GM19372 (cell line): ENCODE measurements at regions not wholly inside any gene's neighbourhood (a gene's known extent, or its start where the extent isn't known, plus 50 kb on each side); places are given as distances from the start of the nearest gene placed in this dataset.

Experiments
- ATAC-seq: cut with Tn5 transposase; IDR thresholded peaks from one replicate; pipeline ENCODE4 v1.9.1; 2021; ENCODE audit warnings: mild to moderate bottlenecking, low read depth, moderate library complexity; ENCODE audit not compliant: unreplicated experiment

DNA sequence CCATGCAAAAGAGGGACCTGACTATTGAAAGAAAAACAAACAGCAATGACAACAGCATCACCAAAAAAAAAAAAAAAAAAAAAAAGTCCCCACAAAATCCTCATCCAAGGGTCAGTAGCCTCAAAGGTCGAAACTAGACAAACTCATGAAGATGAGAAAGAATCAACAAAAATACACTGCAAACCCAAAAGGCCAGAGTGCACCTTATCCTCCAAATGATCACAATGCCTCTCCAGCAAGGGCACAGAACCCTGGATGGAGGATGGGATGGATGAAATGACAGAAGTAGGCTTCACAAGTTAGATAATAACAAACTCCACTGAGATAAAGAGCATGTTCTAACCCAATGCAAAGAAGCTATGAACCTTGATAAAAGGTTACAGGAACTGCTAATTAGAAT, 250.4 kb upstream of the GRAMD2B start:
- ATAC-seq = no peak

DNA sequence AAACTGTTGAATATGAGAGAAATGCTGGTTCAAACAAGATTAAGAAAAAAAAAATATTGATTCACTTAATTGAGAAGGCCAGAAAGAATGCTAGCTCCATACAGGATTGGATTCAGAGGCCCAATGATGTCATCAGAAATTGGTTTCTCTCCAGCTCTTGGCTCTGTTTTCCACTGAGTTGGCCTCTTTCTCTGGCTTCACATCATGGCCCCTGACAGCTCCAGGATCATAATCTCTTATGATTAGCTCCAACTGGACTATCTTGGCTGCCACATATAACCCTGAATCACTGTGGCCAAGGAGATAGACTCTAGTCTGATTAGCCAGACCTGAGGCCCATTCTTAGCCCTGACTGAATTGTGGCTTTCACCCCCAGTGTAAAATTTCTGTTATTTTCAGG, 244.7 kb upstream of the GRAMD2B start:
- no peak for ATAC-seq

DNA sequence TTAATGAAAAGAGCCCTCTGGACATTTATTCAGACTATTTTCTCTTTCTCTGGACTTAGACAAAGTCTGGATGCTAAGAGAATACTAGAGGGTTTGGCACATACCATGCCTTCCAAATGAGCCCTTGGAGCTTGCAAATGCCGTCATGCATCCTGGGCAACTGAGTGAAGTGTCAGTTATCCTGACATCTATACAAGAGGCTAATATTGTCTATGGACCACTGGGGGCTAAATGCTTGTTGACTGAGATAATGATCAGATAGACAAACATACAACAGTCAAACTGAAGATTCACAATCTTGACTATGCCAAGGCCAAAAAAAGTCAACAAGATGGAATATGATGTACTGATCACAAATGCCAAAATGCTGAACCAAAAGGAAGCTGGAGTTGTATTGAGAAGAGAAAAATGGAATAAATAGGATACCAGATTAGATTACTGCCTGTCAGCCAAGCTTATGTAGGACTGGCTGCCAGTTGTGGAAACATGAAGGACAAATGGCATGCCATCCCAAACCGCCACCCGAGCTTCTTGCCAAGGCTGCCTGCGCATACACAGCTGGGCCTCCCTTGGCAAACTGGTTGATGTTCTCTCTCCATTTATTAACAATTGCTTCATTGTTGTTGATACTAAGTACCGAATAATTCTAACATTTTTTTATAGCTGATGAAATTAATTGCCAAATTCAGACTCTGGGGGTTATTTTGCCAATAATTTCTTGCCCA, 240.1 kb upstream of the GRAMD2B start:
- no peak for ATAC-seq

DNA sequence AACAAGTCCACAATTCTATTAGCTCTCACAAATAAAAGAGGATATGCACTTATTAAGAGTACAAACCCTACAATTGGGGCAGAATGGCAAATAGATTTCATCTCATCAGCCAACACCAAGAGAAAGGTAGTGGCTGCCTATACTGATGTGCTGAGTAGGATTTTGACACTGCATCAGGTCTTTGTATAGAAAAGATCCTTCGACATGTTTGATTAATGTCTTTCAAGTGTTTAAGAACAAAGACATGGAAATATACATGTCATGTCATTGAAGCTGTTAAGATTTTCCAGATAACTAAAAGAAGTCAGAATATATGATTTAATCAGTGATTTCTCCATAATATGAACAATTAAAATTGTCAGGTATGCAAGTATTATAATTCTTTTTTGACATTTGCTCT, 238.7 kb upstream of the GRAMD2B start:
- ATAC-seq = no peak

DNA sequence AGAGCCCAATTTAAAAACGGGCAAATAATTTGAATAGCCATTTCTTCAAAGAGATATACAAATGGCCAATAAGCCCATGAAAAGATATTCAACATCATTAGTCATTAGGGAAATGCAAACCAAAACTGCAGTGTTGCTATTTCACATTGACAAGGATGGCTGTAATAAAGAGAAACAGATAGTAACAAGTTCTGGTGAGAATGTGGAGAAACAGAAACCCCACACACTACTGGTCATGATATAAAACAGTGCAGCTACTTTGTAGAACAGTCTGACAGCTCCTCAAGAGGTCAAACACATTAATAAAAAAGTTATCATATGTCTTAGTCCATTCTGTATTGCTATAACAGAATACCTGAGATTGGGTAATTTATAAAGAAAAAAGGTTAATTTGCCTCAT, 237.0 kb upstream of the GRAMD2B start:
- ATAC-seq = no peak

DNA sequence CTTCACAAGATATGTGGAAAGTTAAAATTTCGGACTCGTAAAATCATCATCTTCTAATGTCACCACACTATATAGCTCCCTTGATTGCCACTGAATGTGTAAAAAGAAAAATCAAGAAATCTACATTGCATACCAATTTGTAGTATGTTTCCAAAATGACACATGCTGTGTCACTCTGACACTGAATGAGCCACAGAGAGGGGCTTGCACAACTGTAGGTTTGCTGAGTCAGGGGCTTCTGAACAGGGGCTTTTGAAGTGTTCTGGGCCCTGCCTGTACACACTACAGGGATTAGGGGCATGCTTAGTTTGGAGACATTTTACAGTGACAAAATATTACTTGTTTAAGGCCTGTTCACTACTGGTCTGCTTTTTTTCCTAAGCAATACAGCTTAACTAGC, 234.4 kb upstream of the GRAMD2B start:
- ATAC-seq = no peak

DNA sequence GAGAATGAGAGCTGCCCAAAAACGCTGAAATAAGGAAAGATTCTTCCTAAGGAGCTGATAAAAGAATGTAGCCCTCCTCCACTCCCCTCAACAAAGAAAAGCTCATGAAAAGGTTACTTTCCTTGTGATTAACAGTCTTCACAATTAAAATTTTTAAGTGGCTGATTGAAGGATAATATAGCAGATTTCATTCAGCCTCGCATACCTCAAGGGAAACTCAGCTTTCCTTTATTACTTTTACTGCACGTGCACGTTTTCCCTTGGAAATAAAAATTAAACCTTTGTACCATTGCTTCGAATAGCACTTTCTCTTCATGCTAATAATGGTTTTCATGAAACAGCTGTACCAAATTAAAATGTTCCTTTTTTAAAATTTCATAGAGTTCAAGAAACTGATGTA, 234.0 kb upstream of the GRAMD2B start:
- no peak for ATAC-seq

DNA sequence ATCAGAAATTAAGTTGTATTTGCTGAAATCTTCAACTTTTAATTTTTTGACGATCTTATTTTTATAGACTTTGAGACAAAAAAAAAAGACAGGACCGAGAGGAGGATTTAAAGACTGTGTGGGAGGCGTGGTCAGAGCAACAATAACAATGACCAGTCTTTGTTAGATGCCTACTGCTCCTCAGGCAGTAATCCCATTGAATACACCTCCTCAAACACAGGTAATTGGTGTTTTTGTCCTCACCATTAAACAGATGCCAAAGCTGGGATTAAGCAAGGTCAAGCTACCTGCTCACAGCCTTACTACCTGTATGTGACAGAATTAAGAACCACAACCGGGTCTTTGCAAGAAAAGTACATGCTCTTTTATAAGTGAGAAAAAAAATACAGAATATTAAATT, 233.3 kb upstream of the GRAMD2B start:
- ATAC-seq = no peak

DNA sequence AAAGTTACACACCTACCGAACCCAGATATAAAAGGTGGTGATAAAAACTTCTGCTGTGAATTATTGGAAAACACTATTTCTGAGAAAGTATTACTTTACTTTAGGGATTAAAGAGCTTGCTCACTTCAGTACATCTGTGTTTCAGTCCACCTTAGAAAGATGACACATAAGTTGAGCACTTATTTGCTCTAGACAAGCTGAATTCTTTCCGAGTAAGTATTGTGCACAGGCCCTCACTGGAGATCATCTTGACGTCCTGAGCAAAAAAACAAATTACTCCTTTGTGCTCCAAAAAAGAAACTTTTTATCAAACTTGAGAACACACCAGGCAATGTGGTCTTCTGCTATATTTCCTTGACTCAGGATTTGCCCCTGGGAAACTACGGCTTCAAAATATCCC, 231.0 kb upstream of the GRAMD2B start:
- no peak for ATAC-seq

DNA sequence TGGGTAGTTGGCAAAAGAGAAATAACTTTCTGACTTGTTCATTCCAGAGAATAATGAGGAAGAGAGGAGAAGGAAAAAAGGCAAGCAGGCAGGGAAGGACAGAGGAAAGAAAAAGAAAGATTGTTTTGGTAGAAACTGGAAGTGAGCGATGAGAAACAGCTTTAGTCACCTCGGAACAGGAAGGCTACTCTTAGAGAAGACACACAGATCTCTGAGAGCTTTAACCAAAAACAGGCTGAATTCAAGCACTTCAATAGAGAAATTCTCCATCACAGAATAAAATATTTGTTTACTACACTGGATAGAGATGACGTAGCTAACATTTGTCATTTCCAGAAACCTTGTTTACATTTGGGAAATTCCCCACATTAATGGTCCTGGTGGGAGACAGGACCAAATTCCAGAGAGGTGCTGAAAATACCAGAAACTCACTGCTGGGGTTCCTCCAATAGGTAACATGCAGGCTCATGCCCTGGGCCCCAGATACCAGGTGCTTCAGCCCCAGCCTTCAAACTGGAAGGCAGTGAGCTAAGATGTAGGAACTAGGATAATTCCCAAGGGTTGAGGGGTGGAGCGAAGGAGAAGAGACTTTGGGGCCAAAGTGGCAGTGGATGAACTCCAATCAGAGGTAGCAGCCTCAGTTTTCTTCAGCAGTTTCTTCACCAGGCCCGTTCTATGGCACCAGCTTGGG, 227.7 kb upstream of the GRAMD2B start:
- no peak for ATAC-seq

DNA sequence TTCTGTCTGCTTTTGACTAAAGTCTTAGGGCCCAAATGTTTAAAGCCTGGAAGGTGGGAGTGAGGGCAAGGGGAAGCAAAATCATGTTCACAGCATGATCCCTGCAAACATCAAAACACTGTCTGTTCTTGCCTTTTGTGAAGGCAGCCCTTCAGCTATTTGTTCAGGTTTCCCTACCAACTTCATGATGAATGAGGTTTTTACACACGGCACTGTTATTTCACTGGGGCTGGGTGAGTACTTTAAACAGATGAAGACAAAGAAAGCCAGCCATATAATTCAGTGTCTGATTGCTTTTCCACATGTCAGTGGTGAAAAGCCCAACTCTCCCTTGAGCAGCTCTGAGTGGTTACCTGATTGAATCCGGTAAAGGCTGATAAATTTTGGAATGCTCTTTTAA, 224.7 kb upstream of the GRAMD2B start:
- no peak for ATAC-seq

DNA sequence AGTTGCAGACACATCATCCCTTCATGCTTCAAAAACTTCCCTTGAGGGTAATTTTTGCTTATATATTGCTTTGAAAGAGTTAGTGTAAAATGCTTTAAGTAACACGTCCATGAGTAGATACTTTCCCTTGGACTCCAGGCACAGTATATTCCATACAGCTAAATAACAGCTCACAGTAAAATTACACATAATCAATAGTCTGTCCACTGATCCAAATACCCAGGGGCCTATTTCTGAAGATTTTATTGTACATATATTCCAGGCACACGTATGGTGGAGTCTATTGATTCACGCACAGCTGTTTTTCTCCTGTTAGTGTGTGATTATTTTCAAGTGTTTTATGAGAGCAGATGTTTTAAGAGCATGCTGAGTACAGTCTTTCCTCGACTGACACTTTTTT, 223.7 kb upstream of the GRAMD2B start:
- no peak for ATAC-seq

DNA sequence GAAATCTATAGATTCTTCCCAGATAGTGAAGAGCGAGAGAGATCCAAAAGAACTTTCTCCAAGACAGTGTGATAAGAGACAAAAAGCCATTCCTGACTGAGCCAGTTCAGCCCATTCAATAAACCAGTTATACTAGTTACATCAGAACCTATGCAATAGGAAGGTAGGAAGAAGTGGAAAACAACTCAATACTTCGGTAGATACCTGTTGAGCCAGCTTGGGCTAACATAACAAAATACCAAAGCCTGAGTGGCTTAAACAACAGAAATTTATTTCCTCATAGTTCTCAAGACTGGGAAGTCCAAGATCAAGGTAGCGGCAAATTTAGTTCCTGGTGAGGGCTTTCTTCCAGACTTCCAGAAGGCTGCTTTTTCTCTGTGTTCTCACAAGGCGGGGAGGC, 214.5 kb upstream of the GRAMD2B start:
- ATAC-seq = no peak

DNA sequence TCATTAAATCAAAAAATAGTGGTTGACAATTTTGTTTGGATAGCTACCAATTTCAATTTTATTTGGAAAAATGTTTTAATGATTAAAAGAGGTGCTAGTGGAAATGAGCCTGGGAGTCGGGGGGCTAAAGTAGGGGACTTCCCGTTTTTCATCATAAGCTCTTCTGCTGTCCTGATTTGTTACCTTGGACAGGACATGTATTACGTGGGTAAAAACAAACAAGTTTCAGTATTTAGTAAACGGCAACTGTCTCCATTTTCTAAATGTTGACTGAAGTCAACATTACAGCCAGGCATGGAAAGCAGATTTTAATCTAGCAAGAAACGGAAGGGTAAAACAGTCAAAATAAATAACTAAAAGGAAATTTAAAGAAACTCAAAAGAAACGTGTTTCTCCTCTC, 212.3 kb upstream of the GRAMD2B start:
- no peak for ATAC-seq

DNA sequence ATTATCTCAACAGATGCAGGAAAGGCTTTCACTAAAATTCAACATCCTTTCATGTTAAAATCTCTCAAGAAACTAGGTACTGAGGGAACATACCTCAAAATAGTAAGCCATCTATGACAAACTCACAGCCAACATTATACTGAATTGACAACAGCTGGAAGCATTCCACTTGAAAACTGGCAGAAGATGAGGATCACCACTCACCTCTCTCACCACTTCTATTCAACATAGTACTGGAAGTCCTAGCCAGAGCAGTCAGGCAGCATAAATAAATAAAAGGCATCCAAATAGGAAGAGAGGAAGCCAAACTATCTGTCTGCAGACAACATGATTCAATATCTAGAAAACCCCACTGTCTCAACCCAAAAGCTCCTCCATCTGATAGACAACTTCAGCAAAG, 203.6 kb upstream of the GRAMD2B start:
- no peak for ATAC-seq

DNA sequence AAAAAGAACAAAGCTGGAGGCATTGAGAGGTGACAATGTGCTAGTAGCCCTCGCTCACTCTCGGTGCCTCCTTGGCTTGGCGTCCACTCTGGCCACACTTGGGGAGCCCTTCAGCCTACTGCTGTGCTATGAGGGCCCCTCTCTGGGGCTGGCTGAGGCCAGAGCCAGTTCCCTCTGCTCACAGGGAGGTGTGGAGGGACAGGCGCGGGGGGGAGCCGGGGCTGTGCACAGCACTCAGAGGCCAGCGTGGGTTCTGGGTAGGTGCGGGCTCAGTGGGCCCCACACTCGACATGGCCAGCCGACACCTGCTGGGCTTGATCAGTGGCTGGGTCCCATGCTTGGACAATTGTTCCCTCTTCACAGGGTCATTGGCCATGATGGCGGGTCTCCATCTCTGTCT, 202.5 kb upstream of the GRAMD2B start:
- ATAC-seq = no peak

DNA sequence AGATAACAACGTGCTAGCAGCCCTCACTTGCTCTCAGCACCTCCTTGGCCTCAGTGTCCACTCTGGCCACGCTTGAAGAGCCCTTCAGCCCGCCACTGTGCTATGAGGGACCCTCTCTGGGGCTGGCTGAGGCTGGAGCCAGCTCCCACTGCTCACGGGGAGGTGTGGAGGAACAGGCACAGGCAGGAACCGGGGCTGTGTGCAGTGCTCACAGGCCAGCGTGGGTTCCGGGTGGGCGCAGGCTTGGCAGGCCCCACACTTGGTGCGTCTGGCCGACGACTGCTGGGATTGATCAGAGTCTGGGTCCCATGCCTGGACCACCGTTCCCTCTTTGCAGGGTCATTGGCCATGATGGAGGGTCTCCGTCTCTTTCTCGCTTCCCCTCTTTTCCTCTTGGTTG, 194.3 kb upstream of the GRAMD2B start:
- ATAC-seq = no peak

DNA sequence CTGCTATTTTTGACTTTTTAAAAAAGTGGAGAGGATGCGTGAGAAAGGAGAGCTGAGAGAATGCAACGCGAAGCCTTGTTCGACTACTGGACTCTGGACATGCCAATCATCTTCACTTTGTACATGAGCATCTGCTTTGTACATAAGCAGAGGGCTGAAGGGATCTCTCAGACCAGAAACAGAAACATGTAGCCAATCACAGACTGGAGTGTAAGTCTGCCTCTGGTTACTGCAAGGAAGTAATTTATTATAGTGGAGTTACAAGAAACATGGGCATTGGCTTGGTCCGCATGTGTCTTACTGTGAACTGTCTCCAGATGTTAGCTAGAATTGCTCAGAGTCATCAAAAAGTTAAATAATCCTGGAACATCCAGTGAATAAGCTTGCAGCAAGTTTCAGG, 190.0 kb upstream of the GRAMD2B start:
- ATAC-seq = no peak

DNA sequence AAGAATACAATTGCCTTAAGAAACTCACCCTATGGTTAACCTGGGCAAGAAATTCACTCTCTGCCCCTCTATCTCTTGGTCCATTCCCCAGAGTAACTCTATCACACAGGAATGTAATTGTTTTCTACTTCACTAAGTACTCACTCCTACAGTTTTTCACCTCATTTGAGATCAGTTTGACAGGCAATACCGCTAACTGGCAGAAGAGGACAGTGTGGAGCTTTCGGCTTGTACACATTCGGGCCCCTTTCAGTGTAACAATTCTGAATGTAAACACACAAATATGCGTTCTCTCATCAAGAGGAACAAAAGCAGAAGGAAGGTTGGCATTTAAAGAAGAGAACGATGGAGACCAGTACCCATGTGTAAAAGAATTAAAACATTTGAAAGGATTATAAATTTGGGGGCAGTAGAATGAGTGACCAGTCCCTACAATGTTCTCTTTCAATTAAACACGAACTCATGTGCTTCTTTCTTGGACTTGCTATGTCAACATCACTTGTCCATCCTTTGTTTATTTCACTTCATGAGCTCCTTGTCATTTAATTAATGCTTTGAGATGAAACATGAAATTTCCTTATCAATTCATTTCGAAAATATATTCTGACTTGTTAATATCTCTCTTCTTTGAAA, 188.5 kb upstream of the GRAMD2B start:
- peak; percentile 74 for ATAC-seq

DNA sequence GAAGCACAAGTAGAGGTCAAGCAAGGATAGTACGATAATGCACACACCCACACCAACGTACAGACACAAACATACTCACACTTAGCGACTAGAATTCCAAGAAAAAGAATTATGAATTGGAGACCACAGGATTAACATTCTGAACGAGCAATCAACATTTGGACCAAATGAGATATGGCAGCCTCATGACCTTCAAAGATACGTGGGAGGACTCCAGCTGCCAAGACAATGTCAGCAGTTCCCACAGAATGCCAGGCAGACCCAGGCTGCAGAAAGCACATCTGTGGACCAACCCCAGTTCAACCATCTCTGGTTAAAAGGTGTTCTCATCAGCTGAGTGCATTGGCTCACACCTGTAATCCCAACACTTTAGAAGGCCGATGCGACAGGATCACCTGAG, 187.6 kb upstream of the GRAMD2B start:
- ATAC-seq = no peak

DNA sequence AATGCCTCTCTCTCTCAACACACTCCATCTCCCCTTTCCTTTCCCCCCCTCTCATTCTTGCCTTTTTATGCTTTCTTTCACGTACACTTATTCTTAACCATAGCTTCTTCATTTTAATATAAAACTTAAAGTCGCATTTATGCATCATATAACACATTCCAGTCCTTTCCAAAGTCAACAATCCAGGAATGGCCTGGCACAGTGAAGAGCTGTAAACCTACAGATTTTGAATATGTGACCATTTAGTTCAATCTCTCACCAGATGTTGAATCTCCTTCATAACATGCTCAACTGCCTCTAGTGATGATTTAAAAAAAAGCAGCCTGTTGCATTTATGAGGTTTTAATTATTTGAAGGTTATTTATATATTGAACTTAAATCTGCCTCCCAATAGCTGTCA, 186.2 kb upstream of the GRAMD2B start:
- no peak for ATAC-seq

DNA sequence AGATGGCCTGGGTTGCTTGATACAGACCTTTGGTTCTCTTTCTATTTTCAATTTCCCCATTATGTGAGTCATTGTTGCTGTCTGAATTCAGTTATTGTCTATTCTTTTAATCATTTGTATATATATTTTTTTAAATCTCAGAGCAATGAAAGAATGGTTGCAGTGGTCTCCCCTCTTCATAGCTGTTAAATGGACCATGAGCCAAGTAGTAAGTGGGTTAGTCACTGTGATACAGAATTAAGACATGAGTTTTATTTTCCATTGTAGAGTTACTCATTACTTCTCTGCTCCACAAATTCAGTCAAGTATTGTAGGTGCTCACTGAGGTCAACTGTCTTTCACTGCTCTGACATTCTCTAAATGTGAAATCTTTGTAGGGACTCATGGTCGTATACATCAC, 174.6 kb upstream of the GRAMD2B start:
- ATAC-seq = no peak
